G401 (cell line): ENCODE measurements at regions not wholly inside any gene's neighbourhood (a gene's known extent, or its start where the extent isn't known, plus 50 kb on each side); places are given as distances from the start of the nearest gene placed in this dataset.

Source experiments
- DNase-seq: peaks from one replicate; pipeline ENCODE4 v3.0.0-alpha.2; 2015; ENCODE audit warnings: low spot score
- in situ Hi-C: cut with HindIII; loops from 2 replicates; pipeline ENCODE4 v1.10.0; 2016; ENCODE audit warnings: low sequenced_read_pairs, mixed read lengths

DNA sequence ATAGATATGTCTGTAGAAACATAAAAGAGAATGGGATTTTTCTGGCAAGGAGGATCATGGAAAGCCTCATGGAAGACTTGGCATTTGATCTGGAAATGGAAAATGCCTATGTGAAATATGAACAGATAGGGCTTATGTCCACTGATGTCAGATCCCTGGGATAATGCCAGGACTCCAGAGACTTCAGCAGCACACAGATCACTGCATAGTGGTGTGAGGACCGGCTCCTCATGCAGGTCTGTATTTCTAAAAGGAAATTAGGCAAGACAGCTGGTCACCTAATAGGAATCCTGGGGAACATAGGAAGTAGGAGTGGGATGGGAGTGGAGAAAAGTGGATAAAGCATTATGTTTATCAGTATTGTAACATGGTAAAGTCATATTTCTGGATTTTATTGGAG lies 56.8 kb upstream of the IPO9 start:
- DNase-seq = no peak

GRCh38 chr1:201773764-201774163 lies 55.2 kb upstream of the IPO9 start:
- in situ Hi-C loops = no loop called here
- no peak for DNase-seq

More for the DNA sequence above, 56.8 kb upstream of the IPO9 start:
- in situ Hi-C loops = no loop called here

DNA sequence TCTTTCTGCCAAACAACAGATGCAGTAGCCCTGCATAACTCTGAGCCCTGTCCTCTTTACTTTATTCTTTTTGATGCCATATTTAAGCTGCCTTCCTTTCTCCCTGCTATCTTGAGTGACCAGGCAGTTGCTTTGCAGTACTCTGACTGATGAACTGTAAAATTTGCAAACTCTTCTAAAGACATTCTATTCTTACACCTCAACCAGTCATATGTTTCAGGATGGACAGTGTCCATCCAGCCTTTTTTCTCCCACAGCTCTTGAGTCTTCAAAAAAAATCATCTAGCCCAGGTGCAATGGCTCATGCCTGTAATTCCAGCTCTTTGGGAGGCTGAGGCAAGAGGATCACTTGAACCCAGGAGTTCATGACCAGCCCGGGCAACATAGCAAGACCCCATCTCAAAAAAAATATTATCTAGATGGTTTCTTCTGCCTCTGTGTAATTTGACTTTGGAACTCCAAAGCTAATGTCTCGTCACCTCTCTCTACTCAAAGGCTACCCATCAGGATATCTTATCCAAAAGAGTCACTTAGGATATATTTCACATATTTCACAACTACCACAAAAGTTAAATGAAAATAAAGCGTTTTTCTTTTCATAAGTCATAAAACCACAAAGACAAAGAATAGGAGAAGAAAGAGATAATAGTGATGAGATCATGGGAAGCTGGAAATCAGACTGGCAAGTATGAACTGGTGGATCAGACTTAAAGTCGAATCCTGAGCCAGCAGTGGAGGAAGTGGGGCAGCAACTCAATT lies 54.6 kb upstream of the IPO9 start:
- in situ Hi-C loops = no loop called here
- no peak for DNase-seq

DNA sequence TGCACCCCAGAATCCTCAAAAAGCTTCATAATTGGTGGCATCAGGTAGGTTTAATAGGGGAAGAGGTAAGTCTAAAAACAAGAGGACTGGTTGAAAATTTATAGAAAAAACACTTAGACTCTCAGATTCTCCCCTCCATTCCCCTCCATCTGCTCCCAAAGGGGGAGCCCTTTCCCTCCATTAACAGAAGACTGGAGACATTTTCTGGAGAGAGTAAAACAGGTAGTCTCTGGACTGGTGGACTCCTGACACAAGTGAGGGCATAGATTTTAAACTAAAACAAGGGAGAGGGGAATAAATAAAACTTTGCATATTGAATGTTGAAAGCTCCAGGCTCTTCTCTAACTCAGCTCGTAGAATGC lies 54.0 kb upstream of the IPO9 start:
- in situ Hi-C loops = loop anchor here (25.0 kb wide), 1 partner anchor 238 kb away; the partner anchor contains the start of gene NAV1
- no peak for DNase-seq

DNA sequence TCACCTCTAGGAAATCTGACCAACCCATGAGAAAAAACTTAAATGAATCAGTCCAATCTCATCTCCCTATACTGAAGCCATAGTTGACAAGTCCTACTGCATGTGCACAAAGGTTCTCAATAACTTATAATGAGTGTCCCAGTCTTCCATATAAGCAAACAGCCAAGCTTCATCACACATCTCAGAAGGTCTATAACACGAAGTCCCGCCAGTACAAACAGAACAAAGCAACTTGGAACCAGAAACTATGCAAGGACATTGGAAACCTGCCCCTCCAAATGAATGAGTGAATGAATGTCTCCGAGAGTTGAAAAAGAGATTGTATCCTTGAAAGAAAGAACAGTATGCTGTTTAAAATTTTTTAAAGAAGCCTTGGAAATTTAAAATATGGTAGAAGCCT lies 53.6 kb upstream of the IPO9 start:
- no peak for DNase-seq
- in situ Hi-C loops = loop anchor here (25.0 kb wide), 1 partner anchor 238 kb away; the partner anchor contains the start of gene NAV1

DNA sequence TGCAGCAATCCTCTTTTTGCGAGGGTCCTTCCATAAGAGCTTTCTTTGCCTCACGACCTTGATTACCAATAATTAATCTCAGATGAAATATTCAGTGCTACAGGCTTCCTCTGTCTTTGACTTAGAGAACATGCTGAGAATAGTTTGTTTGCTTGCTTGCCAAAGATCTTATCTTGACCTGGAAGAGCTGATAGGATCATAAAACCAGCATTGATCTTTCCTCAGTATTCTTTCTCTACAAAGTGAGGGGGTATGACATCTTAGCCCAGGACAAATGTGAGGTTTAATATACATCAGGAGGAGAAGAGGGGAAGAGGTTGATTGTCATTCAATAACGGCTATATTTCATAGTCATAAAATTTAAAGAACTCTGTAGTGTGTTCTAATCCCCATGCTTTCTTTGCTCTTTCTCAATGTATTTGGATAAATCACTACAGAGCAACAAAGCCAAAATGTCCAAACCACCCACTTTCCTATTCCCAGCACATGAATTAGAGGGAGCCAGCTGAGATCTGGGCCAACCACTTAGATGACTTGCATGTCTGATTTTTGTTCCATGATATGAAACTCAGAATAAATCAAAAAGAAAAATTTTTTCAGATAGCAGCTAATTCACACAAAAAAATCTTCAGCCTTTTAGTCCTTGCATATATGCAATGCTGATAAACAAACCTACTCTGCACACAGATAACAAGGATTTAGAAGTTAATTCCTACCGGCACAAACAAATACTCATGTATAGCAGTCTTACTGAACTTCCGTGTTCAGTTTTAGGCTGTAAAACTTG lies 50.5 kb upstream of the IPO9 start:
- DNase-seq = no peak
- in situ Hi-C loops = loop anchor here (25.0 kb wide), 1 partner anchor 241 kb away; the partner anchor contains the start of gene NAV1
